CD14-positive monocyte (primary cell): ENCODE measurements at regions not wholly inside any gene's neighbourhood (a gene's known extent, or its start where the extent isn't known, plus 50 kb on each side); places are given as distances from the start of the nearest gene placed in this dataset.

ENCODE experiments used
- DNase-seq, 3 donors: peaks; one replicate each; pipeline ENCODE4 v3.0.0-alpha.2; 2011 to 2022
- H2AFZ ChIP-seq: 2 replicates; pipeline ENCODE4 v1.6.0; 2012; ENCODE audit warnings: mild to moderate bottlenecking, low read depth, low read length, inconsistent platforms; ENCODE audit not compliant: insufficient read depth, poor library complexity, severe bottlenecking
- H3K27ac ChIP-seq, 2 donors: 1 replicate in 1 of 2; 2 replicates in 1 of 2; pipeline ENCODE4 v1.5.1; 2012 to 2013; ENCODE audit warnings: low read length in 2 of 2, control low read depth in 1 of 2, inconsistent platforms in 1 of 2, low read depth in 1 of 2, mild to moderate bottlenecking in 1 of 2
- H3K27me3 ChIP-seq, 2 donors: one replicate each; pipeline versions ENCODE4 v1.6.0 to v1.6.1; 2011 to 2013; ENCODE audit warnings: low read length in 2 of 2; ENCODE audit not compliant: control insufficient read depth in 2 of 2, insufficient read depth in 2 of 2
- H3K36me3 ChIP-seq, 2 donors: replicated peaks in 1 of 2; 1 replicate in 1 of 2; 2 replicates in 1 of 2; pipeline versions ENCODE4 v1.5.1 to v1.6.1; 2012 to 2013; ENCODE audit warnings: low read length in 2 of 2, control low read depth in 1 of 2, inconsistent platforms in 1 of 2, mild to moderate bottlenecking in 1 of 2; ENCODE audit not compliant: insufficient read depth in 2 of 2, control insufficient read depth in 1 of 2
- H3K4me1 ChIP-seq, 2 donors: 1 replicate in 1 of 2; 2 replicates in 1 of 2; pipeline versions ENCODE4 v1.5.1 to v1.6.1; 2012 to 2013; ENCODE audit warnings: low read length in 2 of 2, control low read depth in 1 of 2, inconsistent platforms in 1 of 2, mild to moderate bottlenecking in 1 of 2, moderate library complexity in 1 of 2; ENCODE audit not compliant: insufficient read depth in 2 of 2, control insufficient read depth in 1 of 2
- H3K4me2 ChIP-seq: replicated peaks from 2 replicates; pipeline ENCODE3; 2012; ENCODE audit warnings: low read length, moderate library complexity, mild to moderate bottlenecking; ENCODE audit not compliant: poor library complexity, severe bottlenecking; ENCODE audit errors: extremely low read depth
- H3K4me3 ChIP-seq, 3 experiments: fragments of 200-600 bp in 1 of 3; sonication (generic) in 1 of 3; replicated peaks in 1 of 3; 1 replicate in 2 of 3; 2 replicates in 1 of 3; pipeline ENCODE4 v1.5.1; 2011 to 2013; ENCODE audit warnings: low read length in 3 of 3, mild to moderate bottlenecking in 3 of 3, control low read depth in 2 of 3, low read depth in 2 of 3, inconsistent platforms in 1 of 3, moderate library complexity in 1 of 3
- H3K79me2 ChIP-seq: 2 replicates; pipeline ENCODE4 v1.6.0; 2012; ENCODE audit warnings: mild to moderate bottlenecking, control low read depth, inconsistent platforms, low read length, moderate library complexity; ENCODE audit not compliant: insufficient read depth
- H3K9ac ChIP-seq: 2 replicates; pipeline ENCODE4 v1.6.0; 2017; ENCODE audit warnings: low read length, mild to moderate bottlenecking; ENCODE audit not compliant: insufficient read depth, poor library complexity, severe bottlenecking
- H3K9me3 ChIP-seq, 2 donors: replicated peaks in 1 of 2; 1 replicate in 1 of 2; 2 replicates in 1 of 2; pipeline versions ENCODE4 v1.5.1 to v1.6.1; 2012 to 2013; ENCODE audit warnings: low read length in 2 of 2, control low read depth in 1 of 2; ENCODE audit not compliant: control insufficient read depth in 1 of 2, insufficient read depth in 1 of 2
- H4K20me1 ChIP-seq: 2 replicates; pipeline ENCODE4 v1.6.0; 2012; ENCODE audit warnings: mild to moderate bottlenecking, low read length, control low read depth, moderate library complexity; ENCODE audit not compliant: insufficient read depth
- H3K27ac Mint-ChIP-seq, 7 donors: one replicate each; pipeline ENCODE4 v1.8.0; 2020; ENCODE audit warnings: mild to moderate bottlenecking in 7 of 7, mixed read lengths in 7 of 7, moderate library complexity in 6 of 7, inconsistent platforms in 2 of 7
- H3K27me3 Mint-ChIP-seq, 3 donors: one replicate each; pipeline ENCODE4 v1.8.0; 2021 to 2022; ENCODE audit warnings: low read depth in 3 of 3, mild to moderate bottlenecking in 3 of 3, mixed read lengths in 3 of 3, moderate library complexity in 3 of 3, inconsistent platforms in 1 of 3
- H3K36me3 Mint-ChIP-seq, 2 donors: one replicate each; pipeline ENCODE4 v1.8.0; 2020; ENCODE audit warnings: mixed read lengths in 2 of 2, inconsistent platforms in 1 of 2, mild to moderate bottlenecking in 1 of 2
- H3K4me1 Mint-ChIP-seq: one replicate; pipeline ENCODE4 v1.8.0; 2020; ENCODE audit warnings: mild to moderate bottlenecking, mixed read lengths
- H3K4me3 Mint-ChIP-seq, 2 donors: one replicate each; pipeline ENCODE4 v1.8.0; 2020; ENCODE audit warnings: mild to moderate bottlenecking in 2 of 2, mixed read lengths in 2 of 2, moderate library complexity in 1 of 2
- H3K9me3 Mint-ChIP-seq, 7 donors: one replicate each; pipeline ENCODE4 v1.8.0; 2020 to 2022; ENCODE audit warnings: mixed read lengths in 7 of 7, mild to moderate bottlenecking in 6 of 7, moderate library complexity in 6 of 7, inconsistent platforms in 2 of 7
- WGBS: methylation state at CpG from one replicate; pipeline ENCODE4 v1.1.5; 2013; ENCODE audit warnings: missing lambda C conversion rate; ENCODE audit not compliant: insufficient coverage; 5-methylcytosine and 5-hydroxymethylcytosine counted together
- intact Hi-C, 2 donors: fragments of 100-400 bp; cut with micrococcal nuclease; formaldehyde crosslinking; loops; one replicate each; pipeline versions ENCODE4 v1.15.0 to v1.15.1; 2023
- TF ChIP-seq, protein P1 (sequence below): fragments of 200-600 bp; IDR thresholded peaks from one replicate; pipeline ENCODE4 v1.8.0; 2022; ENCODE audit warnings: antibody characterized with exemption, mild to moderate bottlenecking

DNA sequence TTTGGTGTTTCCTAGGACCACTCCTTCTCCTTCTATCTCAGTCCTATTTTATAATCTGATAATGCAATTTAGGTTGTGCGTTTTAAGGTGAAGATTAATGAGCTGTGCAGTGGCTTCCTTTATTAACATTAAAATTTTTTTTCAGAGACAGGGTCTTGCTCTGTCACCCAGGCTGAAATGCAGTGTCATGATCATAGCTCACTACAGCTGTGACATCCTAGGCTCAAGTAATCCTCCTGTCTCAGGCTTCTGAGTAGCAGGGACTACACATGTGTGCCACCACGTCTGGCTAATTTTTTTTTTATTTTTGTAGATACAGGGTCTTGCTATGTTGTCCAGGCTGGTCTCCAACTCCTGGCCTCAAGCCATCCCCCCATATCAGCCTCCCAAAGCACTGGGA is 53.0 kb upstream of the DSP start:
- H4K20me1 ChIP-seq: no peaks in the 10 kb centered on the region
- H3K9me3 ChIP-seq: no peaks in the 10 kb centered on the region
- no peaks in the 10 kb centered on the region for H3K4me1 ChIP-seq
- DNase-seq: no peak
- no peaks in the 10 kb centered on the region for H3K79me2 ChIP-seq
- Mint-ChIP-seq H3K4me3 (no peak overlapping the region), H3K27me3 (peaks cover 13 to 21% (median 15%) of the 10 kb centered on the region in 3 donors), H3K27ac (no peak overlapping the region), H3K9me3 (peaks cover 0 to 5% (median 3%) of the 10 kb centered on the region in 7 donors), H3K4me1 (no peaks in the 10 kb centered on the region), H3K36me3 (no peaks in the 10 kb centered on the region)
- no peak overlapping the region for H3K4me3 ChIP-seq
- H3K27me3 ChIP-seq: peaks cover 4% of the 10 kb centered on the region in 2 donors
- WGBS: no CpG with 5 or more reads among the region's 2 CpGs
- no peak overlapping the region for H3K27ac ChIP-seq
- intact Hi-C loops: no loop called here
- H3K9ac ChIP-seq: no peak overlapping the region
- H3K4me2 ChIP-seq: no peak overlapping the region
- TF ChIP-seq, protein P1, sequence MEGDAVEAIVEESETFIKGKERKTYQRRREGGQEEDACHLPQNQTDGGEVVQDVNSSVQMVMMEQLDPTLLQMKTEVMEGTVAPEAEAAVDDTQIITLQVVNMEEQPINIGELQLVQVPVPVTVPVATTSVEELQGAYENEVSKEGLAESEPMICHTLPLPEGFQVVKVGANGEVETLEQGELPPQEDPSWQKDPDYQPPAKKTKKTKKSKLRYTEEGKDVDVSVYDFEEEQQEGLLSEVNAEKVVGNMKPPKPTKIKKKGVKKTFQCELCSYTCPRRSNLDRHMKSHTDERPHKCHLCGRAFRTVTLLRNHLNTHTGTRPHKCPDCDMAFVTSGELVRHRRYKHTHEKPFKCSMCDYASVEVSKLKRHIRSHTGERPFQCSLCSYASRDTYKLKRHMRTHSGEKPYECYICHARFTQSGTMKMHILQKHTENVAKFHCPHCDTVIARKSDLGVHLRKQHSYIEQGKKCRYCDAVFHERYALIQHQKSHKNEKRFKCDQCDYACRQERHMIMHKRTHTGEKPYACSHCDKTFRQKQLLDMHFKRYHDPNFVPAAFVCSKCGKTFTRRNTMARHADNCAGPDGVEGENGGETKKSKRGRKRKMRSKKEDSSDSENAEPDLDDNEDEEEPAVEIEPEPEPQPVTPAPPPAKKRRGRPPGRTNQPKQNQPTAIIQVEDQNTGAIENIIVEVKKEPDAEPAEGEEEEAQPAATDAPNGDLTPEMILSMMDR: no peak
- no peak overlapping the region for H2AFZ ChIP-seq
- H3K36me3 ChIP-seq: no peaks in the 10 kb centered on the region

DNA sequence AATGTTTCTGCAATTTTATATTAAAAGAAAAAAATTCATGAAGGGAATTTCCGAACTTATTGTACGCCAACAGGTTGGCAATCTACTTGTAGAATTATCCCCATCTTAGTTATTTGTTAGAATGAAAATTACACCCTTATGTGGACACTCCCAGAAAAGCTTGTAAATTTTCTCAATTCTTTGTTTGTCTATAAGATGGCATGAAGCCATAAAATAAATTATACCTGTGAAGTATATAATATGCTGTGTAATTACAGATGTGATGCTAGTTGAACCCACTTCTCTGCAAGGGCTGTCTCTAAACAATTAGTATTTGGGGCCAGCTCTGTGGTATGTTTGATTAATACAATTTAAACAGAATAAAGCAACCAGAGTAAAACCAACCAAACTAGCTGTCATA is 52.1 kb upstream of the DSP start:
- H3K27ac Mint-ChIP-seq: no peak overlapping the region
- H3K27me3 Mint-ChIP-seq: peaks cover 15 to 21% (median 18%) of the 10 kb centered on the region in 3 donors
- H3K4me1 Mint-ChIP-seq: no peaks in the 10 kb centered on the region
- Histone ChIP-seq H3K4me1 (no peaks in the 10 kb centered on the region), H3K79me2 (no peaks in the 10 kb centered on the region), H3K36me3 (no peaks in the 10 kb centered on the region), H3K4me2 (no peak overlapping the region), H3K27ac (no peak overlapping the region), H4K20me1 (no peaks in the 10 kb centered on the region), H3K27me3 (peaks cover 4% of the 10 kb centered on the region in 2 donors), H2AFZ (no peak overlapping the region), H3K4me3 (no peak overlapping the region), H3K9me3 (no peaks in the 10 kb centered on the region), H3K9ac (no peak overlapping the region)
- intact Hi-C loops: no loop called here
- peaks cover 0 to 5% (median 3%) of the 10 kb centered on the region in 7 donors for H3K9me3 Mint-ChIP-seq
- no peak overlapping the region for H3K4me3 Mint-ChIP-seq
- H3K36me3 Mint-ChIP-seq: no peaks in the 10 kb centered on the region
- no peak for DNase-seq
- TF ChIP-seq, protein P1: no peak
- no CpG with 5 or more reads among the region's 2 CpGs for WGBS
